ENCODE measurements at regions not wholly inside any gene's neighbourhood (a gene's known extent, or its start where the extent isn't known, plus 50 kb on each side); places are given as distances from the start of the nearest gene placed in this dataset.

- no peaks in the 10 kb centered on the region for H3K36me3 ChIP-seq (ENCODE audit: insufficient read depth in 1 of 2, low read depth in 1 of 2)
- intact Hi-C loops (cut with DNase I) = no loop called here
- H3K4me3 ChIP-seq = no peak overlapping the region
- DNase-seq (no peak), ATAC-seq (no peak)
- 80 to 83% (median 81%) methylated on average over 3 of the region's 3 CpGs for WGBS, 3 donors
- TF ChIP-seq CTCF (IDR thresholded peaks at IDR 0.05) = no peak
- H3K9me3 ChIP-seq = no peaks in the 10 kb centered on the region
- no peaks in the 10 kb centered on the region for H3K27me3 ChIP-seq (ENCODE audit: insufficient read depth in 3 of 3, low read length in 2 of 3)
- no peak overlapping the region for H3K27ac ChIP-seq
- H3K4me1 ChIP-seq = no peaks in the 10 kb centered on the region
Measured at GRCh38 chr3:144463911-144464310, 492.3 kb downstream of the DIPK2A start.

- no peak overlapping the region for H3K27ac ChIP-seq
- no peak for DNase-seq
- H3K4me3 ChIP-seq = no peak overlapping the region
- no peaks in the 10 kb centered on the region for H3K4me1 ChIP-seq
- H3K36me3 ChIP-seq (ENCODE audit: insufficient read depth in 1 of 2, low read depth in 1 of 2) = no peaks in the 10 kb centered on the region
- intact Hi-C loops (cut with DNase I) = no loop called here
- no peak for ATAC-seq
- TF ChIP-seq CTCF (IDR thresholded peaks at IDR 0.05) = no peak
- H3K9me3 ChIP-seq = no peaks in the 10 kb centered on the region
- no peaks in the 10 kb centered on the region for H3K27me3 ChIP-seq (ENCODE audit: insufficient read depth in 3 of 3, low read length in 2 of 3)
- WGBS, 3 donors = 59 to 79% (median 63%) methylated on average over 1 of the region's 1 CpG
Measured at GRCh38 chr3:144466114-144466513, 494.5 kb downstream of the DIPK2A start.

- 64 to 88% (median 84%) methylated on average over 2 of the region's 2 CpGs for WGBS, 3 donors
- intact Hi-C loops (cut with DNase I) = no loop called here
- no peaks in the 10 kb centered on the region for H3K36me3 ChIP-seq (ENCODE audit: insufficient read depth in 1 of 2, low read depth in 1 of 2)
- H3K27ac ChIP-seq = no peak overlapping the region
- DNase-seq = no peak
- H3K9me3 ChIP-seq = no peaks in the 10 kb centered on the region
- no peaks in the 10 kb centered on the region for H3K4me1 ChIP-seq
- no peak for TF ChIP-seq CTCF (IDR thresholded peaks at IDR 0.05)
- no peak overlapping the region for H3K4me3 ChIP-seq
- no peaks in the 10 kb centered on the region for H3K27me3 ChIP-seq (ENCODE audit: insufficient read depth in 3 of 3, low read length in 2 of 3)
- no peak for ATAC-seq
Measured at GRCh38 chr3:144466540-144466939, 494.9 kb downstream of the DIPK2A start.

GRCh38 chr3:144470666-144471065, 499.0 kb downstream of the DIPK2A start:
- no peak overlapping the region for H3K4me3 ChIP-seq
- intact Hi-C loops (cut with DNase I) = no loop called here
- DNase-seq (no peak), ATAC-seq (no peak)
- no peak for TF ChIP-seq CTCF (IDR thresholded peaks at IDR 0.05)
- no peaks in the 10 kb centered on the region for H3K9me3 ChIP-seq
- no peaks in the 10 kb centered on the region for H3K27me3 ChIP-seq (ENCODE audit: insufficient read depth in 3 of 3, low read length in 2 of 3)
- no peaks in the 10 kb centered on the region for H3K36me3 ChIP-seq (ENCODE audit: insufficient read depth in 1 of 2, low read depth in 1 of 2)
- 78 to 81% (median 81%) methylated on average over 2 of the region's 2 CpGs for whole genome bisulfite sequencing, 3 donors
- no peak overlapping the region for H3K27ac ChIP-seq
- no peaks in the 10 kb centered on the region for H3K4me1 ChIP-seq

- 48 to 57% (median 49%) methylated on average over 1 of the region's 1 CpG for WGBS, 3 donors
- DNase-seq = no peak
- ATAC-seq = no peak
- H3K27ac ChIP-seq = no peak overlapping the region
- no peaks in the 10 kb centered on the region for H3K36me3 ChIP-seq (ENCODE audit: insufficient read depth in 1 of 2, low read depth in 1 of 2)
- TF ChIP-seq CTCF (IDR thresholded peaks at IDR 0.05) = no peak
- H3K9me3 ChIP-seq = no peaks in the 10 kb centered on the region
- H3K4me1 ChIP-seq = no peaks in the 10 kb centered on the region
- H3K27me3 ChIP-seq (ENCODE audit: insufficient read depth in 3 of 3, low read length in 2 of 3) = no peaks in the 10 kb centered on the region
- intact Hi-C loops (cut with DNase I) = no loop called here
- H3K4me3 ChIP-seq = no peak overlapping the region
Measured at GRCh38 chr3:144477593-144477992, 506.0 kb downstream of the DIPK2A start.
